ENCODE measurements at regions not wholly inside any gene's neighbourhood (a gene's known extent, or its start where the extent isn't known, plus 50 kb on each side); places are given as distances from the start of the nearest gene placed in this dataset.

GRCh38 chr5:120823328-120823727 is 359.2 kb downstream of the PRR16 start:
- TF ChIP-seq CTCF (IDR thresholded peaks at IDR 0.05) (no peak), ZFX (IDR thresholded peaks at IDR 0.05; ENCODE audit: borderline replicate concordance) (no peak)

All from 22Rv1 (cell line).